Neuronal stem cell (in vitro differentiated cells): ENCODE measurements at regions not wholly inside any gene's neighbourhood (a gene's known extent, or its start where the extent isn't known, plus 50 kb on each side); places are given as distances from the start of the nearest gene placed in this dataset.
A peak's percentile ranks its signal among the peaks of the same experiment; 100 is the strongest.

ENCODE experiments used
- DNase-seq: peaks from one replicate; pipeline ENCODE4 v3.0.0-alpha.2; 2013; ENCODE audit warnings: low spot score
- H2AFZ ChIP-seq: one replicate; pipeline ENCODE4 v1.6.1; 2013; ENCODE audit warnings: mild to moderate bottlenecking, low read length, inconsistent platforms
- H2AK5ac ChIP-seq: 2 replicates; pipeline ENCODE4 v1.6.1; 2013; ENCODE audit warnings: low read depth, mild to moderate bottlenecking, inconsistent platforms, low read length, moderate library complexity, mixed read lengths
- H2BK120ac ChIP-seq: 2 replicates; pipeline ENCODE4 v1.6.1; 2013; ENCODE audit warnings: low read depth, mild to moderate bottlenecking, inconsistent platforms, low read length, moderate library complexity, mixed read lengths
- H2BK12ac ChIP-seq: one replicate; pipeline ENCODE4 v1.6.1; 2013; ENCODE audit warnings: low read length, inconsistent platforms
- H2BK15ac ChIP-seq: 2 replicates; pipeline ENCODE4 v1.6.1; 2013; ENCODE audit warnings: mild to moderate bottlenecking, low read length, inconsistent platforms, mixed read lengths
- H2BK5ac ChIP-seq: one replicate; pipeline ENCODE4 v1.6.1; 2013; ENCODE audit warnings: inconsistent platforms, mild to moderate bottlenecking, low read length, moderate library complexity
- H3K14ac ChIP-seq: one replicate; pipeline ENCODE4 v1.6.1; 2013; ENCODE audit warnings: low read length, inconsistent platforms
- H3K18ac ChIP-seq: 2 replicates; pipeline ENCODE4 v1.6.1; 2013; ENCODE audit warnings: low read length, inconsistent platforms
- H3K23ac ChIP-seq: 2 replicates; pipeline ENCODE4 v1.6.1; 2013; ENCODE audit warnings: low read depth, mild to moderate bottlenecking, mixed read lengths, low read length, inconsistent platforms; ENCODE audit not compliant: poor library complexity
- H3K27ac ChIP-seq: replicated peaks from 3 replicates; pipeline ENCODE4 v1.5.1; 2013; ENCODE audit warnings: low read length, inconsistent platforms
- H3K27me3 ChIP-seq, 3 experiments: 2 replicates each; pipeline ENCODE4 v1.6.1; 2013; ENCODE audit warnings: low read length in 3 of 3, mild to moderate bottlenecking in 2 of 3, inconsistent platforms in 1 of 3, low read depth in 1 of 3, mixed read lengths in 1 of 3, moderate library complexity in 1 of 3; ENCODE audit not compliant: control insufficient read depth in 3 of 3, insufficient read depth in 3 of 3
- H3K36me3 ChIP-seq, 2 donors: replicated peaks in 1 of 2; 2 replicates each; pipeline ENCODE4 v1.6.1; 2013; ENCODE audit warnings: low read length in 2 of 2; ENCODE audit not compliant: control insufficient read depth in 2 of 2, insufficient read depth in 2 of 2
- H3K4ac ChIP-seq: 2 replicates; pipeline ENCODE4 v1.6.1; 2013; ENCODE audit warnings: inconsistent platforms, mild to moderate bottlenecking, low read length, moderate library complexity
- H3K4me1 ChIP-seq, 2 donors: 1 replicate in 1 of 2; 2 replicates in 1 of 2; pipeline ENCODE4 v1.6.1; 2013; ENCODE audit warnings: low read length in 2 of 2, low read depth in 1 of 2; ENCODE audit not compliant: control insufficient read depth in 2 of 2, insufficient read depth in 1 of 2
- H3K4me2 ChIP-seq: one replicate; pipeline ENCODE4 v1.6.1; 2013; ENCODE audit warnings: mild to moderate bottlenecking, low read length, inconsistent platforms; ENCODE audit not compliant: insufficient read depth, poor library complexity, severe bottlenecking
- H3K4me3 ChIP-seq, 2 donors: 2 replicates each; pipeline ENCODE4 v1.5.1; 2013; ENCODE audit warnings: low read length in 2 of 2, mild to moderate bottlenecking in 2 of 2, inconsistent platforms in 1 of 2, moderate library complexity in 1 of 2
- H3K79me1 ChIP-seq: one replicate; pipeline ENCODE4 v1.6.1; 2013; ENCODE audit warnings: low read depth, mild to moderate bottlenecking, inconsistent platforms, low read length, moderate library complexity
- H3K9ac ChIP-seq: one replicate; pipeline ENCODE4 v1.6.1; 2013; ENCODE audit warnings: mild to moderate bottlenecking, low read depth, low read length, inconsistent platforms; ENCODE audit not compliant: poor library complexity
- H3K9me3 ChIP-seq, 2 donors: replicated peaks in 1 of 2; 2 replicates each; pipeline versions ENCODE3 to v1.6.1; 2013; ENCODE audit warnings: low read length in 2 of 2, mild to moderate bottlenecking in 2 of 2, inconsistent platforms in 1 of 2, low read depth in 1 of 2, mixed read lengths in 1 of 2, moderate library complexity in 1 of 2; ENCODE audit not compliant: control insufficient read depth in 2 of 2, insufficient read depth in 1 of 2
- H4K8ac ChIP-seq: one replicate; pipeline ENCODE4 v1.6.1; 2013; ENCODE audit warnings: low read depth, mild to moderate bottlenecking, inconsistent platforms, low read length, moderate library complexity
- H4K91ac ChIP-seq: one replicate; pipeline ENCODE4 v1.6.1; 2013; ENCODE audit warnings: low read length, low read depth, mild to moderate bottlenecking, inconsistent platforms; ENCODE audit not compliant: poor library complexity
- WGBS, 2 donors: extraction: QIAGEN DNeasy Blood & Tissue Kit; methylation state at CpG; one replicate each; pipeline ENCODE4 v1.1.7; 2013; ENCODE audit warnings: missing lambda C conversion rate in 2 of 2, mixed read lengths in 1 of 2; ENCODE audit not compliant: insufficient read length in 2 of 2, insufficient replicate concordance in 1 of 2; ENCODE audit errors: extremely low coverage in 2 of 2; 5-methylcytosine and 5-hydroxymethylcytosine counted together

GRCh38 chr10:33889371-33889770 lies 554.9 kb upstream of the NRP1 start:
- no peaks in the 10 kb centered on the region for H3K27me3 ChIP-seq
- H3K27ac ChIP-seq = no peak overlapping the region
- no CpG with 5 or more reads among the region's 2 CpGs for WGBS, 2 donors
- H2BK120ac ChIP-seq = no peak overlapping the region
- H2AFZ ChIP-seq = peak overlapping the region; percentile 4
- H3K23ac ChIP-seq = no peak overlapping the region
- no peaks in the 10 kb centered on the region for H3K4me1 ChIP-seq
- no peak overlapping the region for H4K91ac ChIP-seq
- H3K79me1 ChIP-seq = no peaks in the 10 kb centered on the region
- H3K4me2 ChIP-seq = no peak overlapping the region
- no peaks in the 10 kb centered on the region for H3K36me3 ChIP-seq
- no peak overlapping the region for H2BK15ac ChIP-seq
- H3K18ac ChIP-seq = no peak overlapping the region
- H2BK12ac ChIP-seq = no peak overlapping the region
- no peak for DNase-seq
- H3K14ac ChIP-seq = no peak overlapping the region
- H2BK5ac ChIP-seq = no peak overlapping the region
- H3K4ac ChIP-seq = no peak overlapping the region
- H3K4me3 ChIP-seq = no peak overlapping the region
- H4K8ac ChIP-seq = no peak overlapping the region
- no peaks in the 10 kb centered on the region for H3K9me3 ChIP-seq
- no peak overlapping the region for H3K9ac ChIP-seq
- no peak overlapping the region for H2AK5ac ChIP-seq

GRCh38 chr10:33887188-33887587 lies 552.7 kb upstream of the NRP1 start:
- H3K36me3 ChIP-seq = no peaks in the 10 kb centered on the region
- H3K4me1 ChIP-seq = no peaks in the 10 kb centered on the region
- no peak overlapping the region for H2AK5ac ChIP-seq
- H3K9ac ChIP-seq = no peak overlapping the region
- H3K27me3 ChIP-seq = no peaks in the 10 kb centered on the region
- no peak overlapping the region for H3K23ac ChIP-seq
- no peak overlapping the region for H3K4me2 ChIP-seq
- H3K14ac ChIP-seq = no peak overlapping the region
- no peak overlapping the region for H3K27ac ChIP-seq
- H3K79me1 ChIP-seq = no peaks in the 10 kb centered on the region
- H2BK15ac ChIP-seq = no peak overlapping the region
- no peaks in the 10 kb centered on the region for H3K9me3 ChIP-seq
- no peak overlapping the region for H3K4me3 ChIP-seq
- no peak overlapping the region for H3K4ac ChIP-seq
- H2AFZ ChIP-seq = no peak overlapping the region
- no peak for DNase-seq
- no peak overlapping the region for H2BK120ac ChIP-seq
- no peak overlapping the region for H4K8ac ChIP-seq
- no peak overlapping the region for H2BK5ac ChIP-seq
- no peak overlapping the region for H3K18ac ChIP-seq
- H2BK12ac ChIP-seq = no peak overlapping the region
- no CpG with 5 or more reads among the region's 3 CpGs for WGBS, 2 donors
- no peak overlapping the region for H4K91ac ChIP-seq

DNA sequence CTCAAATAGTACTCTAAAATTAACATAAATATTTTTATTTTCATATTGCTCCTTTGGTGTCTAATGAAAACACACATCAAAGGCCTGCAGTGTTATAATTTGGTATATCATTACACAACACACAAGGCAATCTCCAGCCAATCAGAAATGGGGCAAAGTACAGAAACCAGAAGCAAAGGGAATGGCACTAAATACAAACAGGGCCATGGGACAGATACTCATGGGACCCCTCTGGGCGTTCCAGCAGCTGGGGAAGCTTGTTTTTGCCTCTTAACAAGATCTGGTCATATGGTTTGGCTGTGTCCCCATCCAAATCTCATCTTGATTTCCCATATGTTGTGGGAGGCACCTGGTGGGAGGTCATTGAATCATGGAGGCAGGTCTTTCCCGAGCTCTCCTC lies 551.8 kb upstream of the NRP1 start:
- no peaks in the 10 kb centered on the region for H3K36me3 ChIP-seq
- H3K27me3 ChIP-seq = no peaks in the 10 kb centered on the region
- H2BK12ac ChIP-seq = no peak overlapping the region
- H3K27ac ChIP-seq = no peak overlapping the region
- H3K14ac ChIP-seq = no peak overlapping the region
- WGBS, 2 donors = no CpG with 5 or more reads among the region's 2 CpGs
- H3K23ac ChIP-seq = no peak overlapping the region
- H2BK120ac ChIP-seq = no peak overlapping the region
- no peak overlapping the region for H2AK5ac ChIP-seq
- H3K4ac ChIP-seq = no peak overlapping the region
- no peak overlapping the region for H3K4me3 ChIP-seq
- H3K9me3 ChIP-seq = no peaks in the 10 kb centered on the region
- H3K9ac ChIP-seq = no peak overlapping the region
- no peak overlapping the region for H3K4me2 ChIP-seq
- H2AFZ ChIP-seq = no peak overlapping the region
- no peak for DNase-seq
- H3K4me1 ChIP-seq = no peaks in the 10 kb centered on the region
- no peak overlapping the region for H2BK15ac ChIP-seq
- H3K18ac ChIP-seq = no peak overlapping the region
- H3K79me1 ChIP-seq = no peaks in the 10 kb centered on the region
- no peak overlapping the region for H2BK5ac ChIP-seq
- H4K91ac ChIP-seq = no peak overlapping the region
- no peak overlapping the region for H4K8ac ChIP-seq

- no peak overlapping the region for H2BK12ac ChIP-seq
- no peaks in the 10 kb centered on the region for H3K9me3 ChIP-seq
- no peak overlapping the region for H3K4me2 ChIP-seq
- no CpG with 5 or more reads among the region's 2 CpGs for WGBS, 2 donors
- H3K4me1 ChIP-seq = no peaks in the 10 kb centered on the region
- no peak overlapping the region for H2AK5ac ChIP-seq
- H3K27me3 ChIP-seq = no peaks in the 10 kb centered on the region
- no peak overlapping the region for H3K18ac ChIP-seq
- no peak overlapping the region for H4K91ac ChIP-seq
- no peak overlapping the region for H2BK120ac ChIP-seq
- H3K36me3 ChIP-seq = no peaks in the 10 kb centered on the region
- DNase-seq = no peak
- no peak overlapping the region for H3K4ac ChIP-seq
- H3K4me3 ChIP-seq = no peak overlapping the region
- no peak overlapping the region for H2BK5ac ChIP-seq
- H3K14ac ChIP-seq = no peak overlapping the region
- no peak overlapping the region for H3K27ac ChIP-seq
- H3K79me1 ChIP-seq = no peaks in the 10 kb centered on the region
- H2AFZ ChIP-seq = no peak overlapping the region
- H4K8ac ChIP-seq = no peak overlapping the region
- no peak overlapping the region for H3K9ac ChIP-seq
- H3K23ac ChIP-seq = no peak overlapping the region
- no peak overlapping the region for H2BK15ac ChIP-seq
Observed at GRCh38 chr10:33884604-33885003, 550.1 kb upstream of the NRP1 start.
